DND-41 (cell line): ENCODE measurements at regions not wholly inside any gene's neighbourhood (a gene's known extent, or its start where the extent isn't known, plus 50 kb on each side); places are given as distances from the start of the nearest gene placed in this dataset.

ENCODE experiments used
- EZH2 ChIP-seq: IDR thresholded peaks from 3 replicates; pipeline ENCODE4 v1.6.1; 2012; ENCODE audit warnings: borderline replicate concordance, low read depth, mild to moderate bottlenecking, moderate library complexity, low read length, inconsistent platforms; ENCODE audit not compliant: severe bottlenecking
- TF ChIP-seq, protein P1 (sequence below): IDR thresholded peaks from 2 replicates; pipeline ENCODE4 v1.5.1; 2012; ENCODE audit warnings: borderline replicate concordance, low read length, moderate library complexity, mild to moderate bottlenecking; ENCODE audit not compliant: poor library complexity, severe bottlenecking; ENCODE audit errors: extremely low read depth

DNA sequence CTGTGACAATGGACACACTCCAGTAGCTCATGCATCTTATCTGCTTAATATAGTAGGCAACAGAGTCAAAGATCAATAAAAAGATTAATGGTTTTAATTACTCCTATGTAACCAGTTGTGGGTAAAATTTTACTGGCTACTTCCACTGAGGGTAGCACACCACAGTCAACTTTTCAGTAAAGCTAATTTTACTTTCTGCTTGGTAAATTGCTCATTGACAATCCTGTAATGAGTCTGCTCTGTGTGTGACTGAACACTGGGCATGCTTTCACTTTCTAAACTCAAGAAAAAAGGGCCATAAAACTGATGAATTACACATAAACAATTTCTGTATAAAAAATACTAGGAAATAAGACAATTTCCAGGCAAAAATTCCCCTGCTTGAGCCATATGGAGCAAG, 838.3 kb downstream of the VGLL3 start:
- TF ChIP-seq, protein P1, sequence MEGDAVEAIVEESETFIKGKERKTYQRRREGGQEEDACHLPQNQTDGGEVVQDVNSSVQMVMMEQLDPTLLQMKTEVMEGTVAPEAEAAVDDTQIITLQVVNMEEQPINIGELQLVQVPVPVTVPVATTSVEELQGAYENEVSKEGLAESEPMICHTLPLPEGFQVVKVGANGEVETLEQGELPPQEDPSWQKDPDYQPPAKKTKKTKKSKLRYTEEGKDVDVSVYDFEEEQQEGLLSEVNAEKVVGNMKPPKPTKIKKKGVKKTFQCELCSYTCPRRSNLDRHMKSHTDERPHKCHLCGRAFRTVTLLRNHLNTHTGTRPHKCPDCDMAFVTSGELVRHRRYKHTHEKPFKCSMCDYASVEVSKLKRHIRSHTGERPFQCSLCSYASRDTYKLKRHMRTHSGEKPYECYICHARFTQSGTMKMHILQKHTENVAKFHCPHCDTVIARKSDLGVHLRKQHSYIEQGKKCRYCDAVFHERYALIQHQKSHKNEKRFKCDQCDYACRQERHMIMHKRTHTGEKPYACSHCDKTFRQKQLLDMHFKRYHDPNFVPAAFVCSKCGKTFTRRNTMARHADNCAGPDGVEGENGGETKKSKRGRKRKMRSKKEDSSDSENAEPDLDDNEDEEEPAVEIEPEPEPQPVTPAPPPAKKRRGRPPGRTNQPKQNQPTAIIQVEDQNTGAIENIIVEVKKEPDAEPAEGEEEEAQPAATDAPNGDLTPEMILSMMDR = no peak
- TF ChIP-seq EZH2 = no peak
